ENCODE measurements at regions not wholly inside any gene's neighbourhood (a gene's known extent, or its start where the extent isn't known, plus 50 kb on each side); places are given as distances from the start of the nearest gene placed in this dataset.

GRCh38 chr6:150658421-150658820 is 58.7 kb downstream of the PLEKHG1 start:
- no peak overlapping the region for H3K4me3 Mint-ChIP-seq (ENCODE audit: unreplicated experiment)
- ChIA-PET POLR2A (interaction anchor here (0.6 kb wide), 1 partner anchor 70 kb away, joined by 3 read pairs; no protein-coding TSS in a partner anchor), CTCF (interaction anchor here (1.3 to 1.4 kb wide), 2 partner anchors 9 to 10 kb away, joined by 3 to 4 read pairs; no protein-coding TSS in a partner anchor)
- H3K36me3 Mint-ChIP-seq (ENCODE audit: insufficient read depth, unreplicated experiment), result no peaks in the 10 kb centered on the region
- no peaks in the 10 kb centered on the region for H3K27me3 Mint-ChIP-seq (ENCODE audit: insufficient read depth, unreplicated experiment)
- peaks cover 6% of the 10 kb centered on the region for H3K4me1 Mint-ChIP-seq (ENCODE audit: insufficient read depth, unreplicated experiment)
- no TSS peak for BruUV-seq (replicated peaks)
- no peak for TF ChIP-seq CTCF (IDR thresholded peaks at IDR 0.05; ENCODE audit: unreplicated experiment)
- intact Hi-C loops (cut with micrococcal nuclease), result no loop called here
- no peaks in the 10 kb centered on the region for H3K9me3 Mint-ChIP-seq (ENCODE audit: unreplicated experiment)
- no peak overlapping the region for H3K27ac Mint-ChIP-seq (ENCODE audit: low read depth, unreplicated experiment)
- DNase-seq (ENCODE audit: unreplicated experiment), result no peak

DNA sequence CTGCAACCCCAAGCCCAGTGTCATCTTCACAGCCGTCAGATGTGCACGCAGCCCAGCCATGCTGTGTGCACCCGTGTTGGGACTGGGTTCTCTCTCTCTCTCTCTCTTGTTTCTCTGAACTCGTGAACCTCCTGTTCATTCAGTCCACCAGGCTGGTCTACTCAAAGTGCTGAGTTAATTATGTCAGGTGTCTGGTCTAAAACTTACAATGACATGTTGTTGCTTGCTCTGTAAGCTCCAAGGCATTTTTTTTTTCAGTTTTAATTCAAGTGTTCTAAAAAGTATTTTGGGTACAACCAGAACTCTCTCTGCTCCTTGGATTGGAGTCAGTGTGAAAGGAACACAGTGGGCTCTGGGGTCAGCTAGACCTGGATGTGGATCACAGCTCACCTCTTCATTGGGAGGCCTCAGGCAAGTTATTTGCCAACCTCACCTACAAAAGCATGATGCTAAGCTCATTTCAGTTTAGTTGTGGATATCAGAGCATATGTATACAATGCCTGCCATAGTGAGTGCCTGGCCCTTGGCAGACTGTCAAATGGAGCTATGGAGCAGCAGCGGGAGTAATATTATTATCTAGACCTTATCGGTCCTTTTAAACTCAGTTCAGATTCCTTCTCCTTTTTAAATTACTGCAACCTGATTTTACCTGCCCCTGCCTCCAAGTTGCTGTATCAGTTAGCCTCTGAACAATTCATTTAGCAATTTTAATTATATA is 59.5 kb downstream of the PLEKHG1 start:
- TF ChIP-seq CTCF (IDR thresholded peaks at IDR 0.05; ENCODE audit: unreplicated experiment), result no peak
- Mint-ChIP-seq H3K9me3 (ENCODE audit: unreplicated experiment) (no peaks in the 10 kb centered on the region), H3K27ac (ENCODE audit: low read depth, unreplicated experiment) (no peak overlapping the region), H3K4me3 (ENCODE audit: unreplicated experiment) (no peak overlapping the region), H3K4me1 (ENCODE audit: insufficient read depth, unreplicated experiment) (peaks cover 6% of the 10 kb centered on the region), H3K27me3 (ENCODE audit: insufficient read depth, unreplicated experiment) (no peaks in the 10 kb centered on the region), H3K36me3 (ENCODE audit: insufficient read depth, unreplicated experiment) (no peaks in the 10 kb centered on the region)
- POLR2A ChIA-PET, result interaction anchor here (0.6 to 1.1 kb wide), 2 partner anchors 8 to 71 kb away, joined by 3 read pairs; no protein-coding TSS in a partner anchor
- no peak for DNase-seq (ENCODE audit: unreplicated experiment)
- CTCF ChIA-PET, result interaction anchor here (1.3 to 1.4 kb wide), 2 partner anchors 9 to 10 kb away, joined by 3 to 4 read pairs; no protein-coding TSS in a partner anchor
- no TSS peak for BruUV-seq (replicated peaks)
- intact Hi-C loops (cut with micrococcal nuclease), result no loop called here

- BruUV-seq (replicated peaks), result no TSS peak
- POLR2A ChIA-PET, result no interaction called here
- no peaks in the 10 kb centered on the region for H3K27me3 Mint-ChIP-seq (ENCODE audit: insufficient read depth, unreplicated experiment)
- no peak overlapping the region for H3K27ac Mint-ChIP-seq (ENCODE audit: low read depth, unreplicated experiment)
- peaks cover 6% of the 10 kb centered on the region for H3K4me1 Mint-ChIP-seq (ENCODE audit: insufficient read depth, unreplicated experiment)
- no peaks in the 10 kb centered on the region for H3K36me3 Mint-ChIP-seq (ENCODE audit: insufficient read depth, unreplicated experiment)
- intact Hi-C loops (cut with micrococcal nuclease), result no loop called here
- no peak overlapping the region for H3K4me3 Mint-ChIP-seq (ENCODE audit: unreplicated experiment)
- H3K9me3 Mint-ChIP-seq (ENCODE audit: unreplicated experiment), result no peaks in the 10 kb centered on the region
- TF ChIP-seq CTCF (IDR thresholded peaks at IDR 0.05; ENCODE audit: unreplicated experiment), result no peak
- DNase-seq (ENCODE audit: unreplicated experiment), result no peak
- CTCF ChIA-PET, result no interaction called here
These were observed 61.7 kb downstream of the PLEKHG1 start for GRCh38 chr6:150661216-150662007.

GRCh38 chr6:150662814-150663213 is 63.1 kb downstream of the PLEKHG1 start:
- Mint-ChIP-seq H3K9me3 (ENCODE audit: unreplicated experiment) (no peaks in the 10 kb centered on the region), H3K4me3 (ENCODE audit: unreplicated experiment) (no peak overlapping the region), H3K4me1 (ENCODE audit: insufficient read depth, unreplicated experiment) (peaks cover 9% of the 10 kb centered on the region), H3K36me3 (ENCODE audit: insufficient read depth, unreplicated experiment) (no peaks in the 10 kb centered on the region), H3K27ac (ENCODE audit: low read depth, unreplicated experiment) (no peak overlapping the region), H3K27me3 (ENCODE audit: insufficient read depth, unreplicated experiment) (no peaks in the 10 kb centered on the region)
- intact Hi-C loops (cut with micrococcal nuclease), result no loop called here
- DNase-seq (ENCODE audit: unreplicated experiment), result no peak
- no peak for TF ChIP-seq CTCF (IDR thresholded peaks at IDR 0.05; ENCODE audit: unreplicated experiment)
- CTCF ChIA-PET, result interaction anchor here (0.8 to 0.9 kb wide), 2 partner anchors 26 to 154 kb away, joined by 3 to 4 read pairs; no protein-coding TSS in a partner anchor
- no TSS peak for BruUV-seq (replicated peaks)
- POLR2A ChIA-PET, result interaction anchor here (1.1 to 1.5 kb wide), 2 partner anchors 11 to 28 kb away, joined by 3 read pairs; no protein-coding TSS in a partner anchor
